Naive B cell (primary cell): ENCODE measurements at regions not wholly inside any gene's neighbourhood (a gene's known extent, or its start where the extent isn't known, plus 50 kb on each side); places are given as distances from the start of the nearest gene placed in this dataset.

Experiments used
- ATAC-seq, 2 donors: fragments of 150-1000 bp; cut with Tn5 transposase; 2 replicates each; pipeline ENCODE4 v1.10.0; 2021; ENCODE audit warnings: low read depth in 2 of 2, mild to moderate bottlenecking in 2 of 2, moderate library complexity in 2 of 2
- DNase-seq: peaks from one replicate; pipeline ENCODE4 v3.0.0; 2022
- H3K27ac Mint-ChIP-seq, 6 donors: one replicate each; pipeline ENCODE4 v1.8.0; 2020 to 2022; ENCODE audit warnings: mild to moderate bottlenecking in 6 of 6, mixed read lengths in 6 of 6, moderate library complexity in 5 of 6, inconsistent platforms in 2 of 6
- H3K27me3 Mint-ChIP-seq, 3 donors: one replicate each; pipeline ENCODE4 v1.8.0; 2021 to 2022; ENCODE audit warnings: mixed read lengths in 3 of 3, mild to moderate bottlenecking in 1 of 3
- H3K36me3 Mint-ChIP-seq, 2 donors: one replicate each; pipeline ENCODE4 v1.8.0; 2020 to 2022; ENCODE audit warnings: mixed read lengths in 2 of 2, inconsistent platforms in 1 of 2, mild to moderate bottlenecking in 1 of 2
- H3K4me1 Mint-ChIP-seq, 3 donors: one replicate each; pipeline ENCODE4 v1.8.0; 2020 to 2022; ENCODE audit warnings: mixed read lengths in 3 of 3, inconsistent platforms in 1 of 3, mild to moderate bottlenecking in 1 of 3, moderate library complexity in 1 of 3
- H3K4me3 Mint-ChIP-seq, 8 donors: one replicate each; pipeline ENCODE4 v1.8.0; 2020 to 2022; ENCODE audit warnings: mild to moderate bottlenecking in 8 of 8, mixed read lengths in 8 of 8, moderate library complexity in 8 of 8, inconsistent platforms in 2 of 8
- H3K9me3 Mint-ChIP-seq, 7 donors: one replicate each; pipeline ENCODE4 v1.8.0; 2020 to 2022; ENCODE audit warnings: mixed read lengths in 7 of 7, mild to moderate bottlenecking in 5 of 7, inconsistent platforms in 2 of 7, moderate library complexity in 1 of 7

- Mint-ChIP-seq H3K36me3 (no peaks in the 10 kb centered on the region), H3K4me3 (no peak overlapping the region), H3K27me3 (no peaks in the 10 kb centered on the region), H3K4me1 (no peaks in the 10 kb centered on the region), H3K9me3 (peaks cover 0 to 4% (median 0%) of the 10 kb centered on the region in 7 donors), H3K27ac (no peak overlapping the region)
- DNase-seq (no peak), ATAC-seq (no peak)
Observed at GRCh38 chr1:82946096-82946605, 1052.8 kb downstream of the TTLL7 start.

- Mint-ChIP-seq H3K36me3 (no peaks in the 10 kb centered on the region), H3K27ac (no peak overlapping the region), H3K4me1 (no peaks in the 10 kb centered on the region), H3K27me3 (no peaks in the 10 kb centered on the region), H3K9me3 (peaks cover 0 to 4% (median 0%) of the 10 kb centered on the region in 7 donors), H3K4me3 (no peak overlapping the region)
- no peak for DNase-seq
- no peak for ATAC-seq
Observed at GRCh38 chr1:82944822-82945221, 1054.1 kb downstream of the TTLL7 start.

GRCh38 chr1:82934074-82934473 lies 1064.9 kb downstream of the TTLL7 start:
- Mint-ChIP-seq H3K4me3 (peak overlapping the region in 1 of 8 donors; percentile 32), H3K27ac (peak overlapping the region in 1 of 6 donors; percentile 43), H3K27me3 (no peaks in the 10 kb centered on the region)

GRCh38 chr1:82932727-82933126 lies 1066.2 kb downstream of the TTLL7 start:
- Mint-ChIP-seq H3K4me1 (no peaks in the 10 kb centered on the region), H3K27me3 (no peaks in the 10 kb centered on the region), H3K36me3 (no peaks in the 10 kb centered on the region), H3K9me3 (peaks cover 0 to 9% (median 0%) of the 10 kb centered on the region in 7 donors), H3K27ac (no peak overlapping the region), H3K4me3 (no peak overlapping the region)
- DNase-seq (no peak), ATAC-seq (no peak)

More at GRCh38 chr1:82934074-82934473, 1064.9 kb downstream of the TTLL7 start:
- DNase-seq (no peak), ATAC-seq (no peak)
- Mint-ChIP-seq H3K4me1 (no peaks in the 10 kb centered on the region), H3K36me3 (no peaks in the 10 kb centered on the region), H3K9me3 (peaks cover 0 to 9% (median 2%) of the 10 kb centered on the region in 7 donors)

GRCh38 chr1:82932207-82932606 lies 1066.7 kb downstream of the TTLL7 start:
- no peak overlapping the region for H3K27ac Mint-ChIP-seq
- H3K9me3 Mint-ChIP-seq, result peaks cover 0 to 9% (median 0%) of the 10 kb centered on the region in 7 donors
- H3K4me3 Mint-ChIP-seq, result no peak overlapping the region
- DNase-seq (no peak), ATAC-seq (no peak)
- no peaks in the 10 kb centered on the region for H3K36me3 Mint-ChIP-seq
- no peaks in the 10 kb centered on the region for H3K4me1 Mint-ChIP-seq
- no peaks in the 10 kb centered on the region for H3K27me3 Mint-ChIP-seq

GRCh38 chr1:82931006-82931405 lies 1067.9 kb downstream of the TTLL7 start:
- Mint-ChIP-seq H3K27me3 (no peaks in the 10 kb centered on the region), H3K4me3 (no peak overlapping the region), H3K27ac (no peak overlapping the region), H3K36me3 (no peaks in the 10 kb centered on the region), H3K4me1 (no peaks in the 10 kb centered on the region), H3K9me3 (peaks cover 0 to 4% (median 0%) of the 10 kb centered on the region in 7 donors)
- ATAC-seq (no peak), DNase-seq (no peak)

GRCh38 chr1:82927753-82928152 lies 1071.2 kb downstream of the TTLL7 start:
- DNase-seq (no peak), ATAC-seq (no peak)
- no peaks in the 10 kb centered on the region for H3K27me3 Mint-ChIP-seq
- no peak overlapping the region for H3K4me3 Mint-ChIP-seq
- no peaks in the 10 kb centered on the region for H3K36me3 Mint-ChIP-seq
- peaks cover 0 to 6% (median 0%) of the 10 kb centered on the region in 7 donors for H3K9me3 Mint-ChIP-seq
- H3K27ac Mint-ChIP-seq, result no peak overlapping the region
- no peaks in the 10 kb centered on the region for H3K4me1 Mint-ChIP-seq

GRCh38 chr1:82924666-82925065 lies 1074.3 kb downstream of the TTLL7 start:
- ATAC-seq (no peak), DNase-seq (no peak)
- Mint-ChIP-seq H3K4me3 (no peak overlapping the region), H3K4me1 (no peaks in the 10 kb centered on the region), H3K9me3 (peaks cover 0 to 5% (median 0%) of the 10 kb centered on the region in 7 donors), H3K27ac (no peak overlapping the region), H3K27me3 (no peaks in the 10 kb centered on the region), H3K36me3 (no peaks in the 10 kb centered on the region)

- H3K27ac Mint-ChIP-seq, result no peak overlapping the region
- DNase-seq (no peak), ATAC-seq (no peak)
- H3K9me3 Mint-ChIP-seq, result peaks cover 0 to 5% (median 0%) of the 10 kb centered on the region in 7 donors
- H3K4me1 Mint-ChIP-seq, result no peaks in the 10 kb centered on the region
- no peaks in the 10 kb centered on the region for H3K36me3 Mint-ChIP-seq
- H3K4me3 Mint-ChIP-seq, result no peak overlapping the region
- no peaks in the 10 kb centered on the region for H3K27me3 Mint-ChIP-seq
Observed at GRCh38 chr1:82923931-82924330, 1075.0 kb downstream of the TTLL7 start.

GRCh38 chr1:82921759-82922158 lies 1077.2 kb downstream of the TTLL7 start:
- H3K27ac Mint-ChIP-seq, result no peak overlapping the region
- no peaks in the 10 kb centered on the region for H3K36me3 Mint-ChIP-seq
- H3K9me3 Mint-ChIP-seq, result peaks cover 0 to 5% (median 0%) of the 10 kb centered on the region in 7 donors
- H3K4me3 Mint-ChIP-seq, result no peak overlapping the region
- no peak for ATAC-seq
- DNase-seq, result no peak
- H3K27me3 Mint-ChIP-seq, result no peaks in the 10 kb centered on the region
- no peaks in the 10 kb centered on the region for H3K4me1 Mint-ChIP-seq

- H3K27me3 Mint-ChIP-seq, result no peaks in the 10 kb centered on the region
Observed at GRCh38 chr1:82920418-82921248, 1078.3 kb downstream of the TTLL7 start.

GRCh38 chr1:82919837-82920236 lies 1079.1 kb downstream of the TTLL7 start:
- DNase-seq (no peak), ATAC-seq (no peak)
- H3K27me3 Mint-ChIP-seq, result no peaks in the 10 kb centered on the region
- H3K9me3 Mint-ChIP-seq, result peaks cover 0 to 3% (median 0%) of the 10 kb centered on the region in 7 donors
- no peak overlapping the region for H3K27ac Mint-ChIP-seq
- no peak overlapping the region for H3K4me3 Mint-ChIP-seq
- no peaks in the 10 kb centered on the region for H3K4me1 Mint-ChIP-seq
- H3K36me3 Mint-ChIP-seq, result no peaks in the 10 kb centered on the region

More at GRCh38 chr1:82920418-82921248, 1078.3 kb downstream of the TTLL7 start:
- DNase-seq (no peak), ATAC-seq (no peak)
- H3K36me3 Mint-ChIP-seq, result no peaks in the 10 kb centered on the region
- H3K27ac Mint-ChIP-seq, result peak overlapping the region in 1 of 6 donors; percentile 33
- H3K9me3 Mint-ChIP-seq, result peaks cover 0 to 5% (median 0%) of the 10 kb centered on the region in 7 donors
- no peak overlapping the region for H3K4me3 Mint-ChIP-seq
- no peaks in the 10 kb centered on the region for H3K4me1 Mint-ChIP-seq

GRCh38 chr1:82907313-82907712 lies 1091.6 kb downstream of the TTLL7 start:
- ATAC-seq (no peak), DNase-seq (no peak)
- H3K4me3 Mint-ChIP-seq, result no peak overlapping the region
- no peak overlapping the region for H3K27ac Mint-ChIP-seq
- H3K36me3 Mint-ChIP-seq, result no peaks in the 10 kb centered on the region
- H3K9me3 Mint-ChIP-seq, result peaks cover 0 to 2% (median 0%) of the 10 kb centered on the region in 7 donors
- H3K27me3 Mint-ChIP-seq, result no peaks in the 10 kb centered on the region
- H3K4me1 Mint-ChIP-seq, result no peaks in the 10 kb centered on the region

- H3K9me3 Mint-ChIP-seq, result peaks cover 0 to 2% (median 0%) of the 10 kb centered on the region in 7 donors
- H3K4me3 Mint-ChIP-seq, result no peak overlapping the region
- no peaks in the 10 kb centered on the region for H3K4me1 Mint-ChIP-seq
- H3K27me3 Mint-ChIP-seq, result no peaks in the 10 kb centered on the region
- DNase-seq (no peak), ATAC-seq (no peak)
- no peak overlapping the region for H3K27ac Mint-ChIP-seq
- no peaks in the 10 kb centered on the region for H3K36me3 Mint-ChIP-seq
Observed at GRCh38 chr1:82903626-82904025, 1095.3 kb downstream of the TTLL7 start.
